Keratinocyte (primary cell): ENCODE measurements at regions not wholly inside any gene's neighbourhood (a gene's known extent, or its start where the extent isn't known, plus 50 kb on each side); places are given as distances from the start of the nearest gene placed in this dataset.

ENCODE experiments used
- DNase-seq: peaks from one replicate; pipeline ENCODE4 v3.0.0-alpha.2; 2011; ENCODE audit warnings: low read depth, missing footprints, low spot score
- FAIRE-seq: peaks from 2 replicates; lab custom pipeline; 2011; peaks lifted over from hg19 to GRCh38; lab: Jason Lieb, UNC
- H2AFZ ChIP-seq: 2 replicates; pipeline ENCODE4 v1.6.0; 2012; ENCODE audit warnings: low read length, control low read depth, inconsistent platforms; ENCODE audit not compliant: control insufficient read depth
- H3K27ac ChIP-seq: 2 replicates; pipeline ENCODE4 v1.5.1; 2011; ENCODE audit warnings: low read length; ENCODE audit not compliant: control insufficient read depth, insufficient read depth
- H3K27me3 ChIP-seq: 3 replicates; pipeline ENCODE4 v1.6.0; 2011; ENCODE audit warnings: low read length; ENCODE audit not compliant: control insufficient read depth, insufficient read depth; ENCODE audit errors: extremely low read depth
- H3K36me3 ChIP-seq, 2 experiments: 2 replicates in 1 of 2; 3 replicates in 1 of 2; pipeline ENCODE4 v1.5.1; 2011; ENCODE audit warnings: low read length in 2 of 2, mild to moderate bottlenecking in 1 of 2; ENCODE audit not compliant: control insufficient read depth in 2 of 2, insufficient read depth in 2 of 2; ENCODE audit errors: extremely low read depth in 1 of 2
- H3K4me1 ChIP-seq: 3 replicates; pipeline ENCODE4 v1.5.1; 2011; ENCODE audit warnings: low read length; ENCODE audit not compliant: control insufficient read depth, insufficient read depth; ENCODE audit errors: extremely low read depth
- H3K4me2 ChIP-seq: 3 replicates; pipeline ENCODE4 v1.6.0; 2011; ENCODE audit warnings: low read depth, low read length; ENCODE audit not compliant: control insufficient read depth, insufficient read depth; ENCODE audit errors: extremely low read depth
- H3K4me3 ChIP-seq, 3 experiments: fragments of 200-600 bp in 1 of 3; sonication (generic) in 1 of 3; 2 replicates in 2 of 3; 3 replicates in 1 of 3; pipeline ENCODE4 v1.5.1; 2011 to 2016; ENCODE audit warnings: low read length in 3 of 3, mild to moderate bottlenecking in 3 of 3, control low read depth in 2 of 3, inconsistent platforms in 1 of 3, low read depth in 1 of 3, mixed read lengths in 1 of 3, mixed run types in 1 of 3, moderate library complexity in 1 of 3; ENCODE audit not compliant: control insufficient read depth in 2 of 3, insufficient read depth in 2 of 3; ENCODE audit errors: extremely low read depth in 1 of 3
- H3K79me2 ChIP-seq: 2 replicates; pipeline ENCODE4 v1.6.0; 2012; ENCODE audit warnings: low read length; ENCODE audit not compliant: control insufficient read depth, insufficient read depth
- H3K9ac ChIP-seq: 3 replicates; pipeline ENCODE4 v1.6.0; 2011; ENCODE audit warnings: low read length; ENCODE audit not compliant: control insufficient read depth, insufficient read depth; ENCODE audit errors: extremely low read depth
- H3K9me1 ChIP-seq: 3 replicates; pipeline ENCODE4 v1.6.0; 2011; ENCODE audit warnings: low read length; ENCODE audit not compliant: control insufficient read depth, insufficient read depth; ENCODE audit errors: extremely low read depth
- H3K9me3 ChIP-seq: 2 replicates; pipeline ENCODE4 v1.5.1; 2012; ENCODE audit warnings: low read depth, low read length; ENCODE audit not compliant: control insufficient read depth
- H4K20me1 ChIP-seq: 3 replicates; pipeline ENCODE4 v1.6.0; 2011; ENCODE audit warnings: low read length; ENCODE audit not compliant: control insufficient read depth, insufficient read depth; ENCODE audit errors: extremely low read depth
- CTCF ChIP-seq, 3 experiments: IDR thresholded peaks in 1 of 3; conservative IDR thresholded peaks in 1 of 3; optimal IDR thresholded peaks in 1 of 3; 2 replicates in 2 of 3; 3 replicates in 1 of 3; pipeline versions ENCODE3 to v1.5.1; 2011; ENCODE audit warnings: low read length in 3 of 3, mild to moderate bottlenecking in 3 of 3, moderate library complexity in 2 of 3, control low read depth in 1 of 3, inconsistent platforms in 1 of 3; ENCODE audit not compliant: insufficient read depth in 2 of 3; ENCODE audit errors: extremely low read depth in 1 of 3
- EZH2 ChIP-seq: IDR thresholded peaks from one replicate; pipeline ENCODE4 v1.6.1; 2012; ENCODE audit warnings: inconsistent platforms, mild to moderate bottlenecking, low read length, moderate library complexity
- dilution Hi-C: fragments of 300-500 bp; cut with MboI; formaldehyde crosslinking; loops from one replicate; pipeline ENCODE4 v1.7.0; 2020; ENCODE audit warnings: low sequenced_read_pairs; ENCODE audit not compliant: extremely low pct_ligation_motif_present

- no peak overlapping the region for H2AFZ ChIP-seq
- peaks cover 5% of the 10 kb centered on the region for H3K9me3 ChIP-seq
- no peak overlapping the region for H3K4me3 ChIP-seq
- no peak overlapping the region for H3K9ac ChIP-seq
- no peaks in the 10 kb centered on the region for H4K20me1 ChIP-seq
- H3K9me1 ChIP-seq: no peaks in the 10 kb centered on the region
- H3K4me2 ChIP-seq: no peak overlapping the region
- no peak overlapping the region for H3K27ac ChIP-seq
- H3K36me3 ChIP-seq: no peaks in the 10 kb centered on the region
- H3K4me1 ChIP-seq: no peaks in the 10 kb centered on the region
- FAIRE-seq (no peak), DNase-seq (no peak)
- H3K27me3 ChIP-seq: no peaks in the 10 kb centered on the region
- TF ChIP-seq EZH2: no peak
- dilution Hi-C loops: no loop called here
- H3K79me2 ChIP-seq: no peaks in the 10 kb centered on the region
Measured at GRCh38 chr5:3287516-3287915, 308.1 kb upstream of the IRX1 start.

GRCh38 chr5:3285621-3286020 is 310.0 kb upstream of the IRX1 start:
- peaks cover 5% of the 10 kb centered on the region for H3K9me3 ChIP-seq
- dilution Hi-C loops: no loop called here
- no peaks in the 10 kb centered on the region for H3K9me1 ChIP-seq
- H3K79me2 ChIP-seq: no peaks in the 10 kb centered on the region
- H3K27ac ChIP-seq: no peak overlapping the region
- H2AFZ ChIP-seq: no peak overlapping the region
- no peaks in the 10 kb centered on the region for H3K27me3 ChIP-seq
- no peaks in the 10 kb centered on the region for H4K20me1 ChIP-seq
- H3K9ac ChIP-seq: no peak overlapping the region
- no peaks in the 10 kb centered on the region for H3K4me1 ChIP-seq
- TF ChIP-seq EZH2: no peak
- TF ChIP-seq CTCF (optimal IDR thresholded peaks at IDR 0.05 in 1 of 3, IDR thresholded peaks at IDR 0.05 in 1 of 3, conservative IDR thresholded peaks at IDR 0.05 in 1 of 3; ENCODE audit: extremely low read depth in 1 of 3, insufficient read depth in 2 of 3, low read length in 3 of 3): no peak
- no peak overlapping the region for H3K4me3 ChIP-seq
- FAIRE-seq (no peak), DNase-seq (no peak)
- no peak overlapping the region for H3K4me2 ChIP-seq
- H3K36me3 ChIP-seq: no peaks in the 10 kb centered on the region

- no peak overlapping the region for H3K9ac ChIP-seq
- no peak for FAIRE-seq
- H2AFZ ChIP-seq: no peak overlapping the region
- no peak for TF ChIP-seq EZH2
- no peak for TF ChIP-seq CTCF (optimal IDR thresholded peaks at IDR 0.05 in 1 of 3, IDR thresholded peaks at IDR 0.05 in 1 of 3, conservative IDR thresholded peaks at IDR 0.05 in 1 of 3; ENCODE audit: extremely low read depth in 1 of 3, insufficient read depth in 2 of 3, low read length in 3 of 3)
- H3K27me3 ChIP-seq: no peaks in the 10 kb centered on the region
- H3K4me2 ChIP-seq: no peak overlapping the region
- H3K4me3 ChIP-seq: no peak overlapping the region
- dilution Hi-C loops: no loop called here
- no peak overlapping the region for H3K27ac ChIP-seq
- H3K36me3 ChIP-seq: no peaks in the 10 kb centered on the region
- no peaks in the 10 kb centered on the region for H3K4me1 ChIP-seq
- no peaks in the 10 kb centered on the region for H3K79me2 ChIP-seq
- H3K9me3 ChIP-seq: peaks cover 5% of the 10 kb centered on the region
- no peaks in the 10 kb centered on the region for H4K20me1 ChIP-seq
- no peak for DNase-seq
- no peaks in the 10 kb centered on the region for H3K9me1 ChIP-seq
Measured at GRCh38 chr5:3284506-3284905, 311.1 kb upstream of the IRX1 start.
